Lower leg skin (tissue), 3 donors: ENCODE measurements at regions not wholly inside any gene's neighbourhood (a gene's known extent, or its start where the extent isn't known, plus 50 kb on each side); places are given as distances from the start of the nearest gene placed in this dataset.

Source experiments
- POLR2A ChIP-seq, 2 donors: fragments of 450-650 bp; IDR thresholded peaks; one replicate each; pipeline ENCODE4 v1.6.1; 2016 to 2017; ENCODE audit warnings: antibody characterized with exemption in 2 of 2, mild to moderate bottlenecking in 1 of 2, moderate library complexity in 1 of 2
- TF ChIP-seq, protein P1 (sequence below), 3 donors: fragments of 450-650 bp; IDR thresholded peaks; one replicate each; pipeline ENCODE4 v1.5.1; 2016; ENCODE audit warnings: antibody characterized with exemption in 3 of 3, mild to moderate bottlenecking in 3 of 3, moderate library complexity in 2 of 3

- TF ChIP-seq POLR2A (IDR thresholded peaks at IDR 0.05) = no peak
- TF ChIP-seq, protein P1, sequence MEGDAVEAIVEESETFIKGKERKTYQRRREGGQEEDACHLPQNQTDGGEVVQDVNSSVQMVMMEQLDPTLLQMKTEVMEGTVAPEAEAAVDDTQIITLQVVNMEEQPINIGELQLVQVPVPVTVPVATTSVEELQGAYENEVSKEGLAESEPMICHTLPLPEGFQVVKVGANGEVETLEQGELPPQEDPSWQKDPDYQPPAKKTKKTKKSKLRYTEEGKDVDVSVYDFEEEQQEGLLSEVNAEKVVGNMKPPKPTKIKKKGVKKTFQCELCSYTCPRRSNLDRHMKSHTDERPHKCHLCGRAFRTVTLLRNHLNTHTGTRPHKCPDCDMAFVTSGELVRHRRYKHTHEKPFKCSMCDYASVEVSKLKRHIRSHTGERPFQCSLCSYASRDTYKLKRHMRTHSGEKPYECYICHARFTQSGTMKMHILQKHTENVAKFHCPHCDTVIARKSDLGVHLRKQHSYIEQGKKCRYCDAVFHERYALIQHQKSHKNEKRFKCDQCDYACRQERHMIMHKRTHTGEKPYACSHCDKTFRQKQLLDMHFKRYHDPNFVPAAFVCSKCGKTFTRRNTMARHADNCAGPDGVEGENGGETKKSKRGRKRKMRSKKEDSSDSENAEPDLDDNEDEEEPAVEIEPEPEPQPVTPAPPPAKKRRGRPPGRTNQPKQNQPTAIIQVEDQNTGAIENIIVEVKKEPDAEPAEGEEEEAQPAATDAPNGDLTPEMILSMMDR (IDR thresholded peaks at IDR 0.05) = no peak
These were observed 218.6 kb upstream of the CDH8 start for GRCh38 chr16:62254847-62255246.
